ENCODE measurements at regions not wholly inside any gene's neighbourhood (a gene's known extent, or its start where the extent isn't known, plus 50 kb on each side); places are given as distances from the start of the nearest gene placed in this dataset.

DNA sequence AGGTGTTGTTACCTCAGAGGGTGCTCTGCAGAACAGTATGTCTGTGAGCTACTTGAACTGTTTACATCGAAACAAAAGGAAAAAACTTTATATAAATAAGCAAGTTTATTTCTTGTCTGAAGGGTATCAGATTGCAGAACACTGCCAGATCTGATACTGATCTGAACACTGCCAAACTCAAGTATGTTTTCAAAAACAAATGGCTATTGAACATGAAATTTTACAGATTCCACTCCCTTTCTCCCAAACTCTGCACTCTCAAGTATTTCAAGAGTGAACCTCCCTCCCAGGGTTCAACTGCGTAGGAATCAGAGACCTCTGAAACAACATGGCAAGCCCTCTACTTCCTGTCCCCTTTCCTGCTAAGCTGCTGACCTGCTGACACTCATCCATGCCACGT lies 216.6 kb downstream of the ZNF33B start:
- TF ChIP-seq, protein P1, sequence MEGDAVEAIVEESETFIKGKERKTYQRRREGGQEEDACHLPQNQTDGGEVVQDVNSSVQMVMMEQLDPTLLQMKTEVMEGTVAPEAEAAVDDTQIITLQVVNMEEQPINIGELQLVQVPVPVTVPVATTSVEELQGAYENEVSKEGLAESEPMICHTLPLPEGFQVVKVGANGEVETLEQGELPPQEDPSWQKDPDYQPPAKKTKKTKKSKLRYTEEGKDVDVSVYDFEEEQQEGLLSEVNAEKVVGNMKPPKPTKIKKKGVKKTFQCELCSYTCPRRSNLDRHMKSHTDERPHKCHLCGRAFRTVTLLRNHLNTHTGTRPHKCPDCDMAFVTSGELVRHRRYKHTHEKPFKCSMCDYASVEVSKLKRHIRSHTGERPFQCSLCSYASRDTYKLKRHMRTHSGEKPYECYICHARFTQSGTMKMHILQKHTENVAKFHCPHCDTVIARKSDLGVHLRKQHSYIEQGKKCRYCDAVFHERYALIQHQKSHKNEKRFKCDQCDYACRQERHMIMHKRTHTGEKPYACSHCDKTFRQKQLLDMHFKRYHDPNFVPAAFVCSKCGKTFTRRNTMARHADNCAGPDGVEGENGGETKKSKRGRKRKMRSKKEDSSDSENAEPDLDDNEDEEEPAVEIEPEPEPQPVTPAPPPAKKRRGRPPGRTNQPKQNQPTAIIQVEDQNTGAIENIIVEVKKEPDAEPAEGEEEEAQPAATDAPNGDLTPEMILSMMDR (IDR thresholded peaks at IDR 0.05), result no peak
- no peak for TF ChIP-seq POLR2A (IDR thresholded peaks at IDR 0.05)

Measured in lower leg skin (tissue), 3 donors.